ENCODE measurements at regions not wholly inside any gene's neighbourhood (a gene's known extent, or its start where the extent isn't known, plus 50 kb on each side); places are given as distances from the start of the nearest gene placed in this dataset.

DNA sequence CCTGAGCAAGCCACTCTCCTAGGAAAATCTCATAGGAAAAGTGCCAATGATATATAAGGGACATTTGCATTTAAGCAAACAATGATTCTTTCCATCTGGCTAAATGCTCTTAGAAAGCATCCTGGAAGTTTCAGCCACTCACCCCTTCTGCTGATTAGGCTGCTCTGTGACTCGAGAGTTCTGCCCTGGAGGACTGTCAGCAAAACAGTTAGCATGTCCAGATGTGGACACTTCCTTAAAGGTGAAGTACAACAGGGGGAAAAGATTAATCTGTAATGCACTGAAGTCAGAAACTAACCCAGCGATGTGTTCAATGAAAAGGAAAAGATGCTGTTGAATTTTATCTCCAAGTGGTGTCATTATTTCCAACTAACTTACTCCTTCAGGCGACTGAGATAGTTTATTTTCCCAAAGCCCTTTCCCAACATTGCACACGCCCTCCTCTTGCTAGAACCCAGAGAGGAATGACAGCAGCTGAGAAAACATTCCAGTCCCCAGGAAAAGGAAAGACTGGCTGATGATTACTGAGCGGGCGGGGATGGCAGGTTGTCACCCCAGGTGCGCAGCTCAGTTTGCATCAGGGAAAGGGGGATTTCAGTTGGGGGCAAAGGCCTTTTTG, 214.0 kb downstream of the SS18 start:
- Histone ChIP-seq H3K9me3 (ENCODE audit: control insufficient read depth in 2 of 2, low read length in 2 of 2) (no peaks in the 10 kb centered on the region), H3K4me3 (ENCODE audit: low read length in 2 of 2) (no peak overlapping the region), H3K27ac (ENCODE audit: low read depth in 2 of 2, low read length in 2 of 2) (no peak overlapping the region), H3K36me3 (ENCODE audit: control insufficient read depth in 2 of 2, insufficient read depth in 2 of 2, low read length in 2 of 2) (no peaks in the 10 kb centered on the region), H3K4me1 (ENCODE audit: control insufficient read depth in 2 of 2, insufficient read depth in 2 of 2, low read length in 2 of 2) (peaks cover 0 to 3% of the 10 kb centered on the region in 2 donors), H3K27me3 (ENCODE audit: control insufficient read depth in 2 of 2, insufficient read depth in 2 of 2, low read length in 2 of 2) (no peaks in the 10 kb centered on the region), H3K9ac (ENCODE audit: low read depth in 1 of 2, low read length in 2 of 2) (no peak overlapping the region)

GRCh38 chr18:25875551-25876240, 214.7 kb downstream of the SS18 start:
- H3K36me3 ChIP-seq (ENCODE audit: control insufficient read depth in 2 of 2, insufficient read depth in 2 of 2, low read length in 2 of 2), result no peaks in the 10 kb centered on the region
- H3K9me3 ChIP-seq (ENCODE audit: control insufficient read depth in 2 of 2, low read length in 2 of 2), result no peaks in the 10 kb centered on the region
- H3K4me1 ChIP-seq (ENCODE audit: control insufficient read depth in 2 of 2, insufficient read depth in 2 of 2, low read length in 2 of 2), result peaks cover 0 to 3% of the 10 kb centered on the region in 2 donors
- H3K4me3 ChIP-seq (ENCODE audit: low read length in 2 of 2), result no peak overlapping the region
- no peak overlapping the region for H3K27ac ChIP-seq (ENCODE audit: low read depth in 2 of 2, low read length in 2 of 2)
- H3K9ac ChIP-seq (ENCODE audit: low read depth in 1 of 2, low read length in 2 of 2), result no peak overlapping the region
- H3K27me3 ChIP-seq (ENCODE audit: control insufficient read depth in 2 of 2, insufficient read depth in 2 of 2, low read length in 2 of 2), result no peaks in the 10 kb centered on the region

- H3K27me3 ChIP-seq (ENCODE audit: control insufficient read depth in 2 of 2, insufficient read depth in 2 of 2, low read length in 2 of 2), result no peaks in the 10 kb centered on the region
- H3K9ac ChIP-seq (ENCODE audit: low read depth in 1 of 2, low read length in 2 of 2), result no peak overlapping the region
- peaks cover 0 to 3% of the 10 kb centered on the region in 2 donors for H3K4me1 ChIP-seq (ENCODE audit: control insufficient read depth in 2 of 2, insufficient read depth in 2 of 2, low read length in 2 of 2)
- no peaks in the 10 kb centered on the region for H3K36me3 ChIP-seq (ENCODE audit: control insufficient read depth in 2 of 2, insufficient read depth in 2 of 2, low read length in 2 of 2)
- H3K9me3 ChIP-seq (ENCODE audit: control insufficient read depth in 2 of 2, low read length in 2 of 2), result no peaks in the 10 kb centered on the region
- H3K27ac ChIP-seq (ENCODE audit: low read depth in 2 of 2, low read length in 2 of 2), result no peak overlapping the region
- H3K4me3 ChIP-seq (ENCODE audit: low read length in 2 of 2), result no peak overlapping the region
Measured at GRCh38 chr18:25873833-25874232, 216.6 kb downstream of the SS18 start.

GRCh38 chr18:25866331-25866730, 224.1 kb downstream of the SS18 start:
- Histone ChIP-seq H3K9ac (ENCODE audit: low read depth in 1 of 2, low read length in 2 of 2) (no peak overlapping the region), H3K36me3 (ENCODE audit: control insufficient read depth in 2 of 2, insufficient read depth in 2 of 2, low read length in 2 of 2) (no peaks in the 10 kb centered on the region), H3K27me3 (ENCODE audit: control insufficient read depth in 2 of 2, insufficient read depth in 2 of 2, low read length in 2 of 2) (peaks cover 0 to 2% of the 10 kb centered on the region in 2 donors), H3K4me1 (ENCODE audit: control insufficient read depth in 2 of 2, insufficient read depth in 2 of 2, low read length in 2 of 2) (no peaks in the 10 kb centered on the region), H3K27ac (ENCODE audit: low read depth in 2 of 2, low read length in 2 of 2) (no peak overlapping the region), H3K4me3 (ENCODE audit: low read length in 2 of 2) (no peak overlapping the region), H3K9me3 (ENCODE audit: control insufficient read depth in 2 of 2, low read length in 2 of 2) (no peaks in the 10 kb centered on the region)

DNA sequence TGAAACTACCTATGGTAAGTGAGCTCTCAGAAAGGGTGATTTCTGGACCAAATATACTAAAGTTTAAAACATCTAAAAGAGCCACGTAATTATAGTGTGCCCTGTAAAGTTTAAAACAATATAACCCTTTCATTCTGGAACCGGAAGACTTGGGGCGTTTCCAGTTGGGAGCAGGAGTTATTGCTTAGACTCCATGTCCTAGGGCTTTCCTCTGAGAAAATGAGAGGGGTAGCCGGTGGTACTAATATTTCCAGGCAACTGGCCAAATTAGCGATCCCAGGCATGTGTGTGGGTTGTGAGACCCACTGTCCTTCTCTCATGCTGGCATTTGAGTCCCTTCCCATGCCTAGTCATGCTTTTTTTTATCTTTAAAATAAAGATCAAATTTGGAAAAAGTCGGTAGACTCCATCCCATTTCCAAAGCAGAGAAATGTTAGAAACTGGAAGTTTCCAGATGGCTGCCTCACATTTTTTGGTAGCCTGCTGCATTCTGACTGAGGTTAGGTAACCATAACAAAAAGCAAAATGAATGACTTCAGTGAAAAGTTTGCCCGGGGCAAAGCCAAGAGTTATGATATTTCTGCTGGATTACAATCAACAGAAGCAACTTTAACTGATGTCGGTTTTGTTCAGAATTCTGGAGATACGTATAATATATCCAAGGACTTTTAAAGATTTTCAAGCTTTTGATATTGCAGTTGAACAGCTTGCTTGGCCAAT, 227.4 kb downstream of the SS18 start:
- Histone ChIP-seq H3K9me3 (ENCODE audit: control insufficient read depth in 2 of 2, low read length in 2 of 2) (no peaks in the 10 kb centered on the region), H3K9ac (ENCODE audit: low read depth in 1 of 2, low read length in 2 of 2) (no peak overlapping the region), H3K4me3 (ENCODE audit: low read length in 2 of 2) (peak overlapping the region in 1 of 2 donors; percentile 12), H3K27ac (ENCODE audit: low read depth in 2 of 2, low read length in 2 of 2) (no peak overlapping the region), H3K27me3 (ENCODE audit: control insufficient read depth in 2 of 2, insufficient read depth in 2 of 2, low read length in 2 of 2) (peaks cover 0 to 2% of the 10 kb centered on the region in 2 donors), H3K36me3 (ENCODE audit: control insufficient read depth in 2 of 2, insufficient read depth in 2 of 2, low read length in 2 of 2) (no peaks in the 10 kb centered on the region), H3K4me1 (ENCODE audit: control insufficient read depth in 2 of 2, insufficient read depth in 2 of 2, low read length in 2 of 2) (no peaks in the 10 kb centered on the region)

GRCh38 chr18:25853691-25854433, 236.6 kb downstream of the SS18 start:
- Histone ChIP-seq H3K27ac (ENCODE audit: low read depth in 2 of 2, low read length in 2 of 2) (no peak overlapping the region), H3K36me3 (ENCODE audit: control insufficient read depth in 2 of 2, insufficient read depth in 2 of 2, low read length in 2 of 2) (no peaks in the 10 kb centered on the region), H3K9ac (ENCODE audit: low read depth in 1 of 2, low read length in 2 of 2) (no peak overlapping the region), H3K4me3 (ENCODE audit: low read length in 2 of 2) (no peak overlapping the region), H3K27me3 (ENCODE audit: control insufficient read depth in 2 of 2, insufficient read depth in 2 of 2, low read length in 2 of 2) (no peaks in the 10 kb centered on the region), H3K9me3 (ENCODE audit: control insufficient read depth in 2 of 2, low read length in 2 of 2) (no peaks in the 10 kb centered on the region), H3K4me1 (ENCODE audit: control insufficient read depth in 2 of 2, insufficient read depth in 2 of 2, low read length in 2 of 2) (no peaks in the 10 kb centered on the region)

- Histone ChIP-seq H3K27me3 (ENCODE audit: control insufficient read depth in 2 of 2, insufficient read depth in 2 of 2, low read length in 2 of 2) (no peaks in the 10 kb centered on the region), H3K4me3 (ENCODE audit: low read length in 2 of 2) (no peak overlapping the region), H3K4me1 (ENCODE audit: control insufficient read depth in 2 of 2, insufficient read depth in 2 of 2, low read length in 2 of 2) (no peaks in the 10 kb centered on the region), H3K27ac (ENCODE audit: low read depth in 2 of 2, low read length in 2 of 2) (no peak overlapping the region), H3K9ac (ENCODE audit: low read depth in 1 of 2, low read length in 2 of 2) (no peak overlapping the region), H3K9me3 (ENCODE audit: control insufficient read depth in 2 of 2, low read length in 2 of 2) (no peaks in the 10 kb centered on the region), H3K36me3 (ENCODE audit: control insufficient read depth in 2 of 2, insufficient read depth in 2 of 2, low read length in 2 of 2) (no peaks in the 10 kb centered on the region)
Measured at GRCh38 chr18:25843791-25844190, 246.6 kb downstream of the SS18 start.

DNA sequence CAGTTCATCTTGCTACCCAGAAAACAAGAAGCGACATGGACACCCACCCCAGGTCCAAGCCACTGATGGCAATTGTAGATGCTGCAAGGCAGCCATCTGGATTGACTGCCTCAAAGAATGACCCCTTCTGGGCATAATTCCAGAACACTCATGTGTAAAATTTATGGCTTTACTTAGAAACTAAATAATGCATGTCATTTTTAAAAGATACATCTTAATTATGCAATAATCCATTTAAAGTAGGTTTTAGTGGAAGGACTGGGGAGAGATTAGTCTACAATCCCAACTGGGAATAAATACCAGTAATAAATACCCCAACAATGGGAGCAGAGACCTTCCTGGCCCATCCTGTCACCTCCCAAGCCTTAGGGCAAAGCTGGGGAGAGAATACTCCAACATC, 247.7 kb downstream of the SS18 start:
- Histone ChIP-seq H3K9me3 (ENCODE audit: control insufficient read depth in 2 of 2, low read length in 2 of 2) (no peaks in the 10 kb centered on the region), H3K9ac (ENCODE audit: low read depth in 1 of 2, low read length in 2 of 2) (no peak overlapping the region), H3K4me1 (ENCODE audit: control insufficient read depth in 2 of 2, insufficient read depth in 2 of 2, low read length in 2 of 2) (no peaks in the 10 kb centered on the region), H3K36me3 (ENCODE audit: control insufficient read depth in 2 of 2, insufficient read depth in 2 of 2, low read length in 2 of 2) (no peaks in the 10 kb centered on the region), H3K27me3 (ENCODE audit: control insufficient read depth in 2 of 2, insufficient read depth in 2 of 2, low read length in 2 of 2) (no peaks in the 10 kb centered on the region), H3K27ac (ENCODE audit: low read depth in 2 of 2, low read length in 2 of 2) (no peak overlapping the region), H3K4me3 (ENCODE audit: low read length in 2 of 2) (no peak overlapping the region)

DNA sequence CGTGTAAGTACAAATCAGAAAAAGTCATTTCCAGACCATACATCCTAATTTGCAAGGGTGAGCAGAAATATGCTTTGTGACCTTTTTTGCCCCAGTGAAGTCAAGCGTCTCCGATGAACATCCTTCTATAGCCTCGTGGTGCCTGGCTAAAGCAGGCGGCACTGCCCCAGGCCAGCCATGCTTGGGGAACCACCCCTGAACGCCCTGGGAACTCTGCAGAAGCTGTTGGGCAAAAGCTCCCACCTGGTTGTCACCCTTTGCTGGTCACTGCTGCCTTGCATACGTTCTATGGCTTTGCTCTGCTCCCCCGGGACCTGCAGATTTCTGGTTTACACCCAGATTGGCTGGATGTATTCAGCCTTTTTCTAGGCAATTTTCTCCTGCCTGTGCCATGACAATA, 256.4 kb downstream of the SS18 start:
- Histone ChIP-seq H3K27me3 (ENCODE audit: control insufficient read depth in 2 of 2, insufficient read depth in 2 of 2, low read length in 2 of 2) (no peaks in the 10 kb centered on the region), H3K9me3 (ENCODE audit: control insufficient read depth in 2 of 2, low read length in 2 of 2) (no peaks in the 10 kb centered on the region), H3K36me3 (ENCODE audit: control insufficient read depth in 2 of 2, insufficient read depth in 2 of 2, low read length in 2 of 2) (no peaks in the 10 kb centered on the region), H3K9ac (ENCODE audit: low read depth in 1 of 2, low read length in 2 of 2) (no peak overlapping the region), H3K27ac (ENCODE audit: low read depth in 2 of 2, low read length in 2 of 2) (no peak overlapping the region), H3K4me1 (ENCODE audit: control insufficient read depth in 2 of 2, insufficient read depth in 2 of 2, low read length in 2 of 2) (no peaks in the 10 kb centered on the region), H3K4me3 (ENCODE audit: low read length in 2 of 2) (no peak overlapping the region)
